ENCODE measurements at regions not wholly inside any gene's neighbourhood (a gene's known extent, or its start where the extent isn't known, plus 50 kb on each side); places are given as distances from the start of the nearest gene placed in this dataset.

DNA sequence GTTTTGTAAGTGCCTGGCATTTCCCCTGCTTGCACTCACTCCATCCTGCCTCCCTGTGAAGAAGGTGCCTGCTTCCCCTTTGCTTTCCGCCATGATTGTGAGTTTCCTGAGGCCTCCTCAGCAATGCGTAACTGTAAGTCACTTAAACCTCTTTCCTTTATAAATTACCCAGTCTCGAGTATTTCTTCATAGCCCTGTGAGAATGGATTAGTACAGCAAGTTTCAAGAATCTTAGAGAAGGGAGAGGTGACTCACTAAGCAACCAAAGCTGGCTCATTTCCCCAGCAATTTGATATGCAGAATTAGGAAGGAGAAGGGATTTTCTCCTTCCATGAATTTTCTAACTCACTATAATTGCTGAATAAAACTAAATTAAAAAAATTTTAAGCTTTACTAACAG lies 251.0 kb upstream of the FOXG1 start:
- H3K4me3 ChIP-seq (ENCODE audit: low read depth, low read length) = no peak overlapping the region
- H3K9me3 ChIP-seq (ENCODE audit: control insufficient read depth, insufficient read depth, low read length) = no peaks in the 10 kb centered on the region
- no peak overlapping the region for H3K9ac ChIP-seq (ENCODE audit: low read depth, low read length)
- no peaks in the 10 kb centered on the region for H3K4me1 ChIP-seq (ENCODE audit: control insufficient read depth, insufficient read depth, low read length)
- H3K36me3 ChIP-seq (ENCODE audit: control insufficient read depth, insufficient read depth, low read length) = no peaks in the 10 kb centered on the region
- H3K27me3 ChIP-seq (ENCODE audit: control insufficient read depth, insufficient read depth, low read length) = no peaks in the 10 kb centered on the region

GRCh38 chr14:28536889-28537288 lies 229.7 kb upstream of the FOXG1 start:
- H3K27me3 ChIP-seq (ENCODE audit: control insufficient read depth, insufficient read depth, low read length) = no peaks in the 10 kb centered on the region
- H3K4me3 ChIP-seq (ENCODE audit: low read depth, low read length) = no peak overlapping the region
- H3K9ac ChIP-seq (ENCODE audit: low read depth, low read length) = no peak overlapping the region
- no peaks in the 10 kb centered on the region for H3K36me3 ChIP-seq (ENCODE audit: control insufficient read depth, insufficient read depth, low read length)
- H3K4me1 ChIP-seq (ENCODE audit: control insufficient read depth, insufficient read depth, low read length) = no peaks in the 10 kb centered on the region
- no peaks in the 10 kb centered on the region for H3K9me3 ChIP-seq (ENCODE audit: control insufficient read depth, insufficient read depth, low read length)

DNA sequence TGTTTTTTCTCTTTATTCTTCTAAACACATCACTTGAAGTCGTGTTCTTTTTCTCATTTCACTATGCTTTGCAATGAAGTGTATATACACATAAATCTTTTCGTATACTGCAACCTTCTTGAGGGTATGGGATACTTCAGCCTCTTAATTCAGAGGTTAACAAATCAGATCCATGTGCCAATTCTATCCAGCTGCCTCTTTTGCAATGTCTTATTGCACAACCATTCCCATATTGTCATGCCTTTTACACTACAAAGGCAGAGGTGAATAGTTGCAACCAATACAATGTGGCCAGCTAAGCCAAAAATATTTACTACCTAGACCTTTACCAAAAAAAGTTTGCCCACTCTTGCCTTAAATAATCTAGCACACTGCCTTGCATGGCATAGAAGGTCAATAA lies 224.5 kb upstream of the FOXG1 start:
- H3K4me1 ChIP-seq (ENCODE audit: control insufficient read depth, insufficient read depth, low read length) = no peaks in the 10 kb centered on the region
- H3K36me3 ChIP-seq (ENCODE audit: control insufficient read depth, insufficient read depth, low read length) = no peaks in the 10 kb centered on the region
- H3K4me3 ChIP-seq (ENCODE audit: low read depth, low read length) = no peak overlapping the region
- H3K9me3 ChIP-seq (ENCODE audit: control insufficient read depth, insufficient read depth, low read length) = no peaks in the 10 kb centered on the region
- no peak overlapping the region for H3K9ac ChIP-seq (ENCODE audit: low read depth, low read length)
- H3K27me3 ChIP-seq (ENCODE audit: control insufficient read depth, insufficient read depth, low read length) = no peaks in the 10 kb centered on the region

DNA sequence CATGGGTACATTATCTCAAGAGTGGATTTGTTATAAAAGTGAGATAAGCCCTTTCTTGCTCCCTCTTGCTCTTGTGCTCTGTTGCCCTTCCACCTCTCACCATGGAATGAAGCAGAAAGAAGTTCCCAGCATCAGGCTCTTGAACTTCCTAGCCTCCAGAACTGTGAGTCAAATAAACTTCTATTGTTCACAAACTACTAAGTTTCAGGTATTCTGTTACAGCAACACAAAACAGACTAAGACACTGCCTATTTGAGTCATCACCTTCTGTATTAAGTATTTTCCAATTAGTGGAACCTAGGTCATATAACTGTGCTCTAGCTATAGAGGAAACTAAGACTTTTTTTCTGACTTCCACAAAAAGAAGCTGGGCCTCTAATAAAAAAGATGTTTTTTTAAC lies 201.2 kb upstream of the FOXG1 start:
- H3K4me1 ChIP-seq (ENCODE audit: control insufficient read depth, insufficient read depth, low read length) = no peaks in the 10 kb centered on the region
- no peak overlapping the region for H3K9ac ChIP-seq (ENCODE audit: low read depth, low read length)
- H3K36me3 ChIP-seq (ENCODE audit: control insufficient read depth, insufficient read depth, low read length) = no peaks in the 10 kb centered on the region
- no peaks in the 10 kb centered on the region for H3K27me3 ChIP-seq (ENCODE audit: control insufficient read depth, insufficient read depth, low read length)
- H3K9me3 ChIP-seq (ENCODE audit: control insufficient read depth, insufficient read depth, low read length) = no peaks in the 10 kb centered on the region
- no peak overlapping the region for H3K4me3 ChIP-seq (ENCODE audit: low read depth, low read length)

- no peaks in the 10 kb centered on the region for H3K4me1 ChIP-seq (ENCODE audit: control insufficient read depth, insufficient read depth, low read length)
- no peaks in the 10 kb centered on the region for H3K36me3 ChIP-seq (ENCODE audit: control insufficient read depth, insufficient read depth, low read length)
- no peak overlapping the region for H3K4me3 ChIP-seq (ENCODE audit: low read depth, low read length)
Measured at GRCh38 chr14:28570391-28570790, 196.2 kb upstream of the FOXG1 start.

DNA sequence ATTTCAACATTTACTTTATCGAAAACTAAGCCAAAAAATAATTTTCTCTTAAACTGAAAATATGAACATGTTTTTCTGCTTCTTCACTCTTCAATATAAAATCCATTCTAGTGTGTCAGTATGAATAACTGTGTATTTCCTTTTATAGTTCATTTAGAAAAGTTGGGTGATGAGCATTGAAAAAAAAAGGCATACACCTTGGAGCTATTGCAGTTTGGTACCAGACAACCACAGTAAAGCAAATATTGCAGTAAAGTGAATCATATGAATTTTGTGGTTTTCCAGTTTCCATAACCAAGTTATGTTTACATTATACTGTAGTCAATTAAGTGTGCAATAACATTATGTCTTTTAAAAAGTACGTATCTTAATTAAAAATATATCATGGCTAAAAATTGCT lies 195.0 kb upstream of the FOXG1 start:
- no peaks in the 10 kb centered on the region for H3K9me3 ChIP-seq (ENCODE audit: control insufficient read depth, insufficient read depth, low read length)
- H3K4me3 ChIP-seq (ENCODE audit: low read depth, low read length) = no peak overlapping the region
- H3K9ac ChIP-seq (ENCODE audit: low read depth, low read length) = no peak overlapping the region
- no peaks in the 10 kb centered on the region for H3K4me1 ChIP-seq (ENCODE audit: control insufficient read depth, insufficient read depth, low read length)
- no peaks in the 10 kb centered on the region for H3K36me3 ChIP-seq (ENCODE audit: control insufficient read depth, insufficient read depth, low read length)
- no peaks in the 10 kb centered on the region for H3K27me3 ChIP-seq (ENCODE audit: control insufficient read depth, insufficient read depth, low read length)

More at GRCh38 chr14:28570391-28570790, 196.2 kb upstream of the FOXG1 start:
- H3K9ac ChIP-seq (ENCODE audit: low read depth, low read length) = no peak overlapping the region
- H3K9me3 ChIP-seq (ENCODE audit: control insufficient read depth, insufficient read depth, low read length) = no peaks in the 10 kb centered on the region
- no peaks in the 10 kb centered on the region for H3K27me3 ChIP-seq (ENCODE audit: control insufficient read depth, insufficient read depth, low read length)

- no peak overlapping the region for H3K9ac ChIP-seq (ENCODE audit: low read depth, low read length)
- H3K27me3 ChIP-seq (ENCODE audit: control insufficient read depth, insufficient read depth, low read length) = no peaks in the 10 kb centered on the region
- no peak overlapping the region for H3K4me3 ChIP-seq (ENCODE audit: low read depth, low read length)
- H3K4me1 ChIP-seq (ENCODE audit: control insufficient read depth, insufficient read depth, low read length) = no peaks in the 10 kb centered on the region
- no peaks in the 10 kb centered on the region for H3K9me3 ChIP-seq (ENCODE audit: control insufficient read depth, insufficient read depth, low read length)
- H3K36me3 ChIP-seq (ENCODE audit: control insufficient read depth, insufficient read depth, low read length) = no peaks in the 10 kb centered on the region
Measured at GRCh38 chr14:28576523-28576922, 190.1 kb upstream of the FOXG1 start.

GRCh38 chr14:28577187-28577586 lies 189.4 kb upstream of the FOXG1 start:
- H3K4me1 ChIP-seq (ENCODE audit: control insufficient read depth, insufficient read depth, low read length) = no peaks in the 10 kb centered on the region
- no peak overlapping the region for H3K4me3 ChIP-seq (ENCODE audit: low read depth, low read length)
- no peaks in the 10 kb centered on the region for H3K36me3 ChIP-seq (ENCODE audit: control insufficient read depth, insufficient read depth, low read length)
- no peaks in the 10 kb centered on the region for H3K27me3 ChIP-seq (ENCODE audit: control insufficient read depth, insufficient read depth, low read length)
- no peaks in the 10 kb centered on the region for H3K9me3 ChIP-seq (ENCODE audit: control insufficient read depth, insufficient read depth, low read length)
- H3K9ac ChIP-seq (ENCODE audit: low read depth, low read length) = no peak overlapping the region

- H3K9me3 ChIP-seq (ENCODE audit: control insufficient read depth, insufficient read depth, low read length) = no peaks in the 10 kb centered on the region
Measured at GRCh38 chr14:28577711-28578131, 188.9 kb upstream of the FOXG1 start.

DNA sequence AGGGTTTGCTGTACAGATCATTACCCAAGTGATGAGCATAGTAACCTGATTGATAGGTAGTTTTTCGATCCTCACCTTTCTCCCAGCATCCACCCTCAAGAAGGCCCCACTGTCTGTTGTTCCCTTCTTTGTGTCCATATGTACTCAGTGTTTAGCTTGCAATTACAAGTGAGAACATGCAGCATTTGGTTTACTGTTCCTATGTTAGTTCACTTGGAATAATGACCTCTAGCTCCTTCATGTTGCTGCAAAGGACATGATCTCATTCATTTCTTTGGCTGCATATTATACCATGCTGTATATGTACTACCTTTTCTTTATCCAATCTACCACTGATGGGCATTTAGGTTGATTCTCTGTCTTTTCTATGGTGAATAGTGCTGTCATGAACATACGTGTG lies 181.6 kb upstream of the FOXG1 start:
- Histone ChIP-seq H3K9me3 (ENCODE audit: control insufficient read depth, insufficient read depth, low read length) (no peaks in the 10 kb centered on the region), H3K27me3 (ENCODE audit: control insufficient read depth, insufficient read depth, low read length) (no peaks in the 10 kb centered on the region), H3K36me3 (ENCODE audit: control insufficient read depth, insufficient read depth, low read length) (no peaks in the 10 kb centered on the region), H3K4me3 (ENCODE audit: low read depth, low read length) (no peak overlapping the region), H3K4me1 (ENCODE audit: control insufficient read depth, insufficient read depth, low read length) (no peaks in the 10 kb centered on the region), H3K9ac (ENCODE audit: low read depth, low read length) (no peak overlapping the region)

More at GRCh38 chr14:28577711-28578131, 188.9 kb upstream of the FOXG1 start:
- no peaks in the 10 kb centered on the region for H3K36me3 ChIP-seq (ENCODE audit: control insufficient read depth, insufficient read depth, low read length)
- no peaks in the 10 kb centered on the region for H3K4me1 ChIP-seq (ENCODE audit: control insufficient read depth, insufficient read depth, low read length)
- no peaks in the 10 kb centered on the region for H3K27me3 ChIP-seq (ENCODE audit: control insufficient read depth, insufficient read depth, low read length)
- H3K9ac ChIP-seq (ENCODE audit: low read depth, low read length) = no peak overlapping the region
- H3K4me3 ChIP-seq (ENCODE audit: low read depth, low read length) = no peak overlapping the region

- Histone ChIP-seq H3K4me3 (ENCODE audit: low read depth, low read length) (no peak overlapping the region), H3K36me3 (ENCODE audit: control insufficient read depth, insufficient read depth, low read length) (no peaks in the 10 kb centered on the region), H3K27me3 (ENCODE audit: control insufficient read depth, insufficient read depth, low read length) (no peaks in the 10 kb centered on the region), H3K4me1 (ENCODE audit: control insufficient read depth, insufficient read depth, low read length) (no peaks in the 10 kb centered on the region), H3K9ac (ENCODE audit: low read depth, low read length) (no peak overlapping the region), H3K9me3 (ENCODE audit: control insufficient read depth, insufficient read depth, low read length) (no peaks in the 10 kb centered on the region)
Measured at GRCh38 chr14:28589792-28590191, 176.8 kb upstream of the FOXG1 start.

DNA sequence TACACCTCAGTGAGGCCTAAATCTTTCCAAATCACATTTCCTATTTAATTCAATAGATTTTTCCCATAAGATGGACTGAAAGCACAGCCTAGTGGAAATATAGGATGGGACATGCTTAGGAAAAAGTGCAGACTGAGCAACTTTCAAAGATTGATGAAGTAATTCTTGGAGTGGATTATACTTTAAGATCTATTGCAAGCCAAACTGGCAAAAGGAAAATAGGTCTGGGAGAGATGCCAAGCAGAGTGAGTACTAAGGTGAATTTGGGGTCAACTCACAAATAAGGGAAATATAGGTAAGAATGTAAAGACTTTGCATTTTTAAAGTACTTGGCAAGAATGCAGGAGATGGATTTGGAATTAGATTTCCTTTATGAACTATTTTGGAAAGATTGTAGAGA lies 170.2 kb upstream of the FOXG1 start:
- Histone ChIP-seq H3K9ac (ENCODE audit: low read depth, low read length) (no peak overlapping the region), H3K36me3 (ENCODE audit: control insufficient read depth, insufficient read depth, low read length) (no peaks in the 10 kb centered on the region), H3K27me3 (ENCODE audit: control insufficient read depth, insufficient read depth, low read length) (no peaks in the 10 kb centered on the region), H3K4me3 (ENCODE audit: low read depth, low read length) (no peak overlapping the region), H3K9me3 (ENCODE audit: control insufficient read depth, insufficient read depth, low read length) (no peaks in the 10 kb centered on the region), H3K4me1 (ENCODE audit: control insufficient read depth, insufficient read depth, low read length) (no peaks in the 10 kb centered on the region)

GRCh38 chr14:28599191-28599590 lies 167.4 kb upstream of the FOXG1 start:
- Histone ChIP-seq H3K4me3 (ENCODE audit: low read depth, low read length) (no peak overlapping the region), H3K4me1 (ENCODE audit: control insufficient read depth, insufficient read depth, low read length) (no peaks in the 10 kb centered on the region), H3K27me3 (ENCODE audit: control insufficient read depth, insufficient read depth, low read length) (no peaks in the 10 kb centered on the region), H3K9ac (ENCODE audit: low read depth, low read length) (no peak overlapping the region), H3K36me3 (ENCODE audit: control insufficient read depth, insufficient read depth, low read length) (no peaks in the 10 kb centered on the region), H3K9me3 (ENCODE audit: control insufficient read depth, insufficient read depth, low read length) (no peaks in the 10 kb centered on the region)
